Esophagus squamous epithelium (tissue), 5 donors: ENCODE measurements at regions not wholly inside any gene's neighbourhood (a gene's known extent, or its start where the extent isn't known, plus 50 kb on each side); places are given as distances from the start of the nearest gene placed in this dataset.
"Not testable (repeated sequence)": the region's sequence is repeated elsewhere in the genome, so short reads cannot be mapped to it uniquely, and the experiment has no call there.

ENCODE experiments used
- DNase-seq: peaks from one replicate; lab custom pipeline; 2025; lab: John Stamatoyannopoulos, UW
- H3K27ac ChIP-seq, 4 donors: fragments of 200-600 bp; sonication (generic); one replicate each; pipeline ENCODE4 v1.5.1; 2016 to 2019; ENCODE audit warnings: mild to moderate bottlenecking in 1 of 4
- H3K27me3 ChIP-seq, 4 donors: fragments of 200-600 bp; sonication (generic); 1 replicate in 3 of 4; 2 replicates in 1 of 4; pipeline versions ENCODE4 v1.5.1 to v1.6.0; 2017 to 2021; ENCODE audit warnings: antibody characterized with exemption in 1 of 4
- H3K36me3 ChIP-seq, 3 donors: fragments of 200-600 bp; sonication (generic); one replicate each; pipeline ENCODE4 v1.5.1; 2016 to 2019
- H3K4me1 ChIP-seq, 3 donors: fragments of 200-600 bp; sonication (generic); one replicate each; pipeline ENCODE4 v1.5.1; 2017 to 2019
- H3K4me3 ChIP-seq, 4 donors: fragments of 200-600 bp; sonication (generic); 1 replicate in 3 of 4; 2 replicates in 1 of 4; pipeline ENCODE4 v1.5.1; 2016 to 2019; ENCODE audit warnings: mild to moderate bottlenecking in 2 of 4, moderate library complexity in 1 of 4
- H3K9me3 ChIP-seq, 3 donors: fragments of 200-600 bp; sonication (generic); one replicate each; pipeline ENCODE4 v1.5.1; 2016 to 2019
- POLR2A ChIP-seq, 4 donors: fragments of 450-650 bp; IDR thresholded peaks; one replicate each; pipeline ENCODE4 v1.6.1; 2017; ENCODE audit warnings: antibody characterized with exemption in 4 of 4, mild to moderate bottlenecking in 4 of 4, moderate library complexity in 3 of 4
- WGBS, 2 donors: methylation state at CpG; one replicate each; pipeline ENCODE4 v1.1.5; 2018; 5-methylcytosine and 5-hydroxymethylcytosine counted together
- intact Hi-C: fragments of 100-400 bp; cut with DNase I; formaldehyde crosslinking; loops from one replicate; pipeline ENCODE4 v1.15.0; 2022
- TF ChIP-seq, protein P1 (sequence below), 6 experiments: fragments of 450-650 bp in 4 of 6; fragments of 200-600 bp in 2 of 6; sonication (generic) in 2 of 6; IDR thresholded peaks; one replicate each; pipeline ENCODE4 v1.5.1; 2016 to 2019; ENCODE audit warnings: antibody characterized with exemption in 6 of 6, mild to moderate bottlenecking in 4 of 6, moderate library complexity in 4 of 6
- donor health status: DM: yes; HTN: yes; CAD: no.

DNA sequence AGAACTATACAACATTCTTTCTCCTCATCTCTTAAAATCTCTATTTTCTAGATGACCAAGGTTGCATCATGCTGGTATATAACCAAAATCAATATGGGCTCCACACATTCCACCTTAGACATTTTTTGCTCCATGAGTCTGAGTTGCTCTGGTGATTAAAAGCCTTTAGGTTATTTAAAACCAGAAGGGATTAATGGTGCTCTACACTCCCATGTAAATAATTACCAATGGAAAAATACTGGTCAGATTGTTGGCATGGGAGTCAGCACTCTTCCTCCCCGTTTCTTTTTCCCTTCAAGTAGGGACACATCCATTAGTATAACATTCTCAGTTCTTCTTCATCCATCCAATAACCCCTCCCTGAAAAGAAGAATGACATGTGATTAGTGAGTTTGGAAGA is 747.7 kb downstream of the PCDH17 start:
- H3K9me3 ChIP-seq, result no peaks in the 10 kb centered on the region
- no peak overlapping the region for H3K4me3 ChIP-seq
- H3K4me1 ChIP-seq, result no peaks in the 10 kb centered on the region
- no peaks in the 10 kb centered on the region for H3K36me3 ChIP-seq
- H3K27ac ChIP-seq, result no peak overlapping the region
- intact Hi-C loops, result no loop called here
- H3K27me3 ChIP-seq, result no peaks in the 10 kb centered on the region
- WGBS, 2 donors, result 32 to 38% methylated on average over 1 of the region's 1 CpG
- no peak for DNase-seq
- TF ChIP-seq, protein P1, sequence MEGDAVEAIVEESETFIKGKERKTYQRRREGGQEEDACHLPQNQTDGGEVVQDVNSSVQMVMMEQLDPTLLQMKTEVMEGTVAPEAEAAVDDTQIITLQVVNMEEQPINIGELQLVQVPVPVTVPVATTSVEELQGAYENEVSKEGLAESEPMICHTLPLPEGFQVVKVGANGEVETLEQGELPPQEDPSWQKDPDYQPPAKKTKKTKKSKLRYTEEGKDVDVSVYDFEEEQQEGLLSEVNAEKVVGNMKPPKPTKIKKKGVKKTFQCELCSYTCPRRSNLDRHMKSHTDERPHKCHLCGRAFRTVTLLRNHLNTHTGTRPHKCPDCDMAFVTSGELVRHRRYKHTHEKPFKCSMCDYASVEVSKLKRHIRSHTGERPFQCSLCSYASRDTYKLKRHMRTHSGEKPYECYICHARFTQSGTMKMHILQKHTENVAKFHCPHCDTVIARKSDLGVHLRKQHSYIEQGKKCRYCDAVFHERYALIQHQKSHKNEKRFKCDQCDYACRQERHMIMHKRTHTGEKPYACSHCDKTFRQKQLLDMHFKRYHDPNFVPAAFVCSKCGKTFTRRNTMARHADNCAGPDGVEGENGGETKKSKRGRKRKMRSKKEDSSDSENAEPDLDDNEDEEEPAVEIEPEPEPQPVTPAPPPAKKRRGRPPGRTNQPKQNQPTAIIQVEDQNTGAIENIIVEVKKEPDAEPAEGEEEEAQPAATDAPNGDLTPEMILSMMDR (IDR thresholded peaks at IDR 0.05), result no peak
- no peak for TF ChIP-seq POLR2A (IDR thresholded peaks at IDR 0.05)

DNA sequence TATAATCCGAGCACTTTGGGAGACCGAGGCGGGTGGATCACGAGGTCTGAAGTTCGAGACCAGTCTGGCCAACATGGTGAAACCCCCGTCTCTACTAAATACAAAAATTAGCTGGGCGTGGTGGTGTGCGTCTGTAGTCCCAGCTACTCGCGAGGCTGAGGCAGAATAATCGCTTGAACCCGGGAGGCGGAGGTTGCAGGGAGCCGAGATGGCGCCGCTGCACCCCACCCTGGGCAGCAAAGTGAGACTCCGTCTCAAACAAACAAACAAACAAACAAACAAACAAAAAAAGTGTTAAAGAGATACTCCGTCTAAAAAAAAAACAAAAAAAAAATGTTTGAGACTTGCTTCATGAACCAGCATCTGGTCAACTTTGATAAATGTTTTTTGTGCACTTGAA is 753.8 kb downstream of the PCDH17 start:
- DNase-seq, H3K36me3 ChIP-seq, H3K27ac ChIP-seq, H3K27me3 ChIP-seq, intact Hi-C loops, H3K4me3 ChIP-seq, H3K4me1 ChIP-seq, H3K9me3 ChIP-seq: not testable (repeated sequence)
- 93% methylated on average over 18 of the region's 18 CpGs for WGBS, 2 donors

DNA sequence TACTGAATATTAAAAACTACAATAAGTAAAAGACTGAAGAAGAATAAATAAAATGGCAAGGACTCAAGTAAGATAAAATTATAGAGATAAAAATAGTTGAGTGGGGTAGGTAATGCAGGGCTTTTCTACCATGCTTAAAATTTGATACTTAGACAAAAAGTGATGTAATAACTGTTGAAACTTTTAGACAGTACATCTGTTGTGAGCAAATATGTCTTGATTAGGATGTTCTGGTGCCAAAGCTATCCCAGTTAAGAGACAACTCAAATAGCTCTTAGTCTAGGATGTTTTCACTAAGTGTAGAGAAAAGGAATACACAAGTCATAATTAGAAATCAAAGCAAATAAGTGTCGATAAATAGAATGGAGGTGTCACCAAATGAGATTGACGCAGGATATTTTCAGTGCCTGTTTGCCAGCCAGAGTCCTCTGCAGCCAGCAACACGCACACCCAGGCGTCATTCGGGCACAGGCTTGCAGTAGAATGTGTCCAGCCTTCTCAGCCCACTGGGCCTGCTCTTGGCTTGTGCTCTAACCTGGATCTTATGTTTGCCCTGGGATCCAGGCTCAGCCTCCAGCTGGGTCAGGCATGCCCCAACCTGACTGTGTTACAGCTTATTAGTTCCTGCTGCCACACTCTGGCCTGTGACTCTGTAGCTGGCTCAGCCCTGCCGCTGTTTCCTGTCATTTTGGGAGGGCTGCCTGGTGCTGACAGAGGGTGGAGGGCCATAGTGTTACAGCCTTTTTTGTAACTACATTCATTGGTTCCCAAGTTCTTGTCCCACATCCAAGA is 766.2 kb downstream of the PCDH17 start:
- Histone ChIP-seq H3K27ac (no peak overlapping the region), H3K4me1 (no peaks in the 10 kb centered on the region), H3K4me3 (no peak overlapping the region), H3K27me3 (no peaks in the 10 kb centered on the region), H3K36me3 (no peaks in the 10 kb centered on the region), H3K9me3 (peaks cover 0 to 6% (median 0%) of the 10 kb centered on the region in 3 donors)
- intact Hi-C loops, result no loop called here
- no peak for DNase-seq
- WGBS, 2 donors, result 70 to 75% methylated on average over 3 to 6 of the region's 6 CpGs
- TF ChIP-seq, protein P1 (IDR thresholded peaks at IDR 0.05), result no peak
- TF ChIP-seq POLR2A (IDR thresholded peaks at IDR 0.05), result no peak

DNA sequence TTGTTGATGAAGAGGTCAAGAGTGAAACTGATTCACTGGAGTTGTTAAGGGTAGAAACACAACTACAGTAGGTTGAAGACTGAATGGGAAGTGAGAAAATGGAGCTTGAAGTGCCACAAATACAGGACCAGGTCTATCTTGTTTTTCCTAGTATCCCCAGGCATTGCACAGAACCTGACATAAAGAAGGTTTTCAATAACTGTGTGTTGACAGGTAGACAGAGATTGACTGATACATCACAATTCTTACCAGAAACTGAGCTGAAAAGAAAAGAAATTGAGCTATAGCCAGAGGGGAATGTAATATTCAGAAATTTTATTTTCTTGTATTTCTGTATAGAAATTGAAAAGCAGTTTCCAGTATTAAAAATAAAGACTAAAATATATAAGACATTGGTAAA is 767.7 kb downstream of the PCDH17 start:
- Histone ChIP-seq H3K4me3 (no peak overlapping the region), H3K4me1 (no peaks in the 10 kb centered on the region), H3K36me3 (no peaks in the 10 kb centered on the region), H3K27ac (no peak overlapping the region), H3K27me3 (no peaks in the 10 kb centered on the region), H3K9me3 (peaks cover 0 to 6% (median 0%) of the 10 kb centered on the region in 3 donors)
- DNase-seq, result no peak
- intact Hi-C loops, result no loop called here
- TF ChIP-seq, protein P1 (IDR thresholded peaks at IDR 0.05), result no peak
- no peak for TF ChIP-seq POLR2A (IDR thresholded peaks at IDR 0.05)

DNA sequence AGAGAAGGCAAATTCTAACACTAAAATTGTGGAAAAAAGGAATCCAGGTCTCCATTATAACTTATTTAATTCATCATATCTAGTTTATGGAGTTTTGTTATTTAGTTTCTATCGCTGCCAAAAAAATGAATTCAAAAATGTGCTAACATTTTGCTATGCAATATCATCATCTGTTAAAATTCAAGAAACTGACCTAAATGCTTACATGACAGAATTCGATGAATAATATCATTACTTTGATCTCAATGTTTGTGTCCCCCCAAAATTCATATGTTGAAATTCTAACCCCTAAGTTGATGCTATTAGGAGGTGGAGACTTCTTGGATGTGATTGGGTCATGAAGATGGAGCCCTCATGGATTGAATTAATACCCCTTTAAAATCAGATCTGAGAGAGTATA is 775.0 kb downstream of the PCDH17 start:
- 79 to 85% methylated on average over 2 of the region's 2 CpGs for WGBS, 2 donors
- H3K27ac ChIP-seq, result no peak overlapping the region
- TF ChIP-seq, protein P1 (IDR thresholded peaks at IDR 0.05), result no peak
- TF ChIP-seq POLR2A (IDR thresholded peaks at IDR 0.05), result no peak
- no peaks in the 10 kb centered on the region for H3K4me1 ChIP-seq
- no peaks in the 10 kb centered on the region for H3K27me3 ChIP-seq
- H3K36me3 ChIP-seq, result no peaks in the 10 kb centered on the region
- no peak for DNase-seq
- intact Hi-C loops, result no loop called here
- H3K4me3 ChIP-seq, result no peak overlapping the region
- no peaks in the 10 kb centered on the region for H3K9me3 ChIP-seq
